ENCODE measurements at regions not wholly inside any gene's neighbourhood (a gene's known extent, or its start where the extent isn't known, plus 50 kb on each side); places are given as distances from the start of the nearest gene placed in this dataset.

DNA sequence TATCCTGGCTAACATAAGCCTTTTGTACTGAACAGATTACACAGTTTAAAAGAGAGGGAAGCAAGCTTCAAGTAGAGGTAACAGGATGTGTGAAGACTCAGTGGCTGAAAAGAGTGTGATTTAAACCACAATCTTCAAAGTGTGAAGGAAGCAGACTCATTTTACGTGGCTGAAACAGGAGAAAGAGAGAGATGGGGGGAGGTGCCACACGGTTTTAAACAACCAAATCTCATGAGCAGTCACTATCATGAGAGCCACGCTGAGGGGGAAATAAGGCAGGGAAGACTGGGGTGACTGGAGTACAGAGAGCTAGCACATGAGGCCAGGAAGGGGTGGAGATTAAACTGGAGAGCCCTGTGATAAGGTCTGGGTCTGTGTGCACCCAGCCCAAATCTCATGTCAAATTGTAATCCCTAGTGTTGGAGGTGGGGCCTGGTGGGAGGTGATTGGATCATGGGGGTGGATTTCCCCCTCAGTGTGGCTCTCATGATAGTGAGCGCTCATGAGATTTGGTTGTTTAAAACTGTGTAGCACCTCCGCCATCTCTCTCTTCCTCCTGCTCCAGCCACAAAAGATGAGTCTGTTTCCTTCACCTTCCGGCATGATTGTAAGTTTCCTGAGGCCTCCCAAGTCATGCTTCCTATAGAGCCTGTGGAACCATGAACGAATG is 318.6 kb upstream of the CD180 start:
- Histone ChIP-seq H3K9me3 (ENCODE audit: severe bottlenecking) (peaks cover 2% of the 10 kb centered on the region), H3K36me3 (no peaks in the 10 kb centered on the region), H3K27ac (no peak overlapping the region), H3K4me3 (ENCODE audit: low read depth, low read length) (no peak overlapping the region), H3K27me3 (ENCODE audit: insufficient read depth, low read depth, severe bottlenecking) (no peaks in the 10 kb centered on the region)
- DNase-seq = no peak
- TF ChIP-seq CTCF (IDR thresholded peaks at IDR 0.05; ENCODE audit: low read depth, low read length) = no peak

DNA sequence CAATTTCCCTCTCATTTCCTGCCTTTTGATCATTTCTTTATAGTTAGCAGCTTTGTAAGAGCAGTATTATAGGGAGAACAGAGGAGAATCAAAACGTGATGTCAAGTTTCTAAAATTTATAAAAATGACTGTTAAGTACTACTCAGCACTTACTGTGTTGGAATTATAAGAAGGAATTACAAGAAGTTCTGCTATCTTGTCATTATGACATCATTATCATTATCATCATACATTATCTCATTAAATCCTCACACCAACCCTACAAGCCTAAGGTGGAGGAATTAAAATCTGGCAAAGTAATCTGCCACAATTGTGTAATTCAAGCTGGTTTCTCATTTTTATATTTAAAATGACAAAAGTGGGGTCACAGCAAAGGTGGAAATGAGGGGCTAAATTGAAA is 316.2 kb upstream of the CD180 start:
- no peaks in the 10 kb centered on the region for H3K36me3 ChIP-seq
- no peak for DNase-seq
- no peaks in the 10 kb centered on the region for H3K27me3 ChIP-seq (ENCODE audit: insufficient read depth, low read depth, severe bottlenecking)
- H3K4me3 ChIP-seq (ENCODE audit: low read depth, low read length) = no peak overlapping the region
- peaks cover 2% of the 10 kb centered on the region for H3K9me3 ChIP-seq (ENCODE audit: severe bottlenecking)
- TF ChIP-seq CTCF (IDR thresholded peaks at IDR 0.05; ENCODE audit: low read depth, low read length) = no peak
- no peak overlapping the region for H3K27ac ChIP-seq

DNA sequence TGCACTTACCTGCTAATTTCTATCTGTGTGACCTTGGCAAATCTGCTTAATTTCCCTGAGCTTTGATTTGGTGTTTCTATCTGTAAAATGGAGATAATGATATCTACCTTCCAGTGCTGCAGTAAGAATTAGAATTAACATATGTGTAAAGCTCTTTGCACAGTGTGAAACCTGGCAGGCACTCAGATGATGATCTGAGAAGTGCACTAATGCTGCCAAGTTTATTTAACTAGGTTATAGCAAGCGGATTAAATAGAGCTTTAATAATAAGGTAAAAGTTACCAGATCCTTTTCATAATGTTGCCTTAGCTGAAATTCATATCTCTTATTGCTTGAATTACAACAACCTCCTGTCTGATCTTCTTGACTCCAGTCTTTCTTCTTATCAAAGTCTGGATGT is 315.3 kb upstream of the CD180 start:
- Histone ChIP-seq H3K9me3 (ENCODE audit: severe bottlenecking) (peaks cover 2% of the 10 kb centered on the region), H3K36me3 (no peaks in the 10 kb centered on the region), H3K4me3 (ENCODE audit: low read depth, low read length) (no peak overlapping the region), H3K27ac (no peak overlapping the region), H3K27me3 (ENCODE audit: insufficient read depth, low read depth, severe bottlenecking) (no peaks in the 10 kb centered on the region)
- no peak for TF ChIP-seq CTCF (IDR thresholded peaks at IDR 0.05; ENCODE audit: low read depth, low read length)
- no peak for DNase-seq

DNA sequence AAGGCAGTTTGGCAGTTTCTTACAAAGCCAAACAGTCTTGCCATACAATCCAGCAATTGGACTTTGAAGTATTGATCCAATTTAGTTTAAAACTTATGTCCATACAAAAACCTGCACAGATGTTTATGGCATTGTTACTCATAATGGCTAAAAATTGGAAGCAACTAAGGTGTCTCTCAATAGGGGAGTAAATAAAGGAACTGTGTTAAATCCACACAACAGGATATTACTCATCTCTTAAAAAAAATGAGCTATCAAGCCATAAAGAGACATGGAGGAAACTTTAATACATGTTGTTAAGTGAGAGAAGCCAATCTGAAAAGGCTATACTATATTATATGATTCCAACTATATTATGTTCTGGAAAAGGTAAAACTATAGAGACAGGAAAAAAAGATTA is 313.6 kb upstream of the CD180 start:
- H3K36me3 ChIP-seq = no peaks in the 10 kb centered on the region
- H3K27me3 ChIP-seq (ENCODE audit: insufficient read depth, low read depth, severe bottlenecking) = no peaks in the 10 kb centered on the region
- no peak for DNase-seq
- TF ChIP-seq CTCF (IDR thresholded peaks at IDR 0.05; ENCODE audit: low read depth, low read length) = no peak
- peaks cover 2% of the 10 kb centered on the region for H3K9me3 ChIP-seq (ENCODE audit: severe bottlenecking)
- H3K27ac ChIP-seq = no peak overlapping the region
- no peak overlapping the region for H3K4me3 ChIP-seq (ENCODE audit: low read depth, low read length)

- H3K4me3 ChIP-seq (ENCODE audit: low read depth, low read length) = no peak overlapping the region
- no peaks in the 10 kb centered on the region for H3K36me3 ChIP-seq
- no peak for DNase-seq
- peaks cover under 1% of the 10 kb centered on the region for H3K9me3 ChIP-seq (ENCODE audit: severe bottlenecking)
- no peak overlapping the region for H3K27ac ChIP-seq
- TF ChIP-seq CTCF (IDR thresholded peaks at IDR 0.05; ENCODE audit: low read depth, low read length) = no peak
- H3K27me3 ChIP-seq (ENCODE audit: insufficient read depth, low read depth, severe bottlenecking) = no peaks in the 10 kb centered on the region
Observed at GRCh38 chr5:67509402-67510186, 313.0 kb upstream of the CD180 start.

All from WERI-Rb-1 (cell line).